Lower leg skin (tissue), 4 donors: ENCODE measurements at regions not wholly inside any gene's neighbourhood (a gene's known extent, or its start where the extent isn't known, plus 50 kb on each side); places are given as distances from the start of the nearest gene placed in this dataset.

Experiments used
- DNase-seq, 2 donors: peaks; one replicate each; pipeline ENCODE4 v3.0.0-alpha.2; 2019; ENCODE audit warnings: low spot score in 2 of 2
- H3K4me3 ChIP-seq: fragments of 200-600 bp; sonication (generic); 2 replicates; pipeline ENCODE4 v1.5.1; 2017; ENCODE audit warnings: mild to moderate bottlenecking, low read depth; ENCODE audit not compliant: poor library complexity, severe bottlenecking
- POLR2A ChIP-seq, 2 donors: fragments of 450-650 bp; IDR thresholded peaks; one replicate each; pipeline ENCODE4 v1.6.1; 2016 to 2017; ENCODE audit warnings: antibody characterized with exemption in 2 of 2, mild to moderate bottlenecking in 1 of 2, moderate library complexity in 1 of 2
- WGBS, 2 donors: methylation state at CpG; one replicate each; pipeline ENCODE4 v1.1.5; 2018; 5-methylcytosine and 5-hydroxymethylcytosine counted together
- intact Hi-C: fragments of 100-400 bp; cut with DNase I; formaldehyde crosslinking; loops from one replicate; pipeline ENCODE4 v1.15.0; 2023; ENCODE audit warnings: low total_unique reads
- TF ChIP-seq, protein P1 (sequence below), 3 donors: fragments of 450-650 bp; IDR thresholded peaks; one replicate each; pipeline ENCODE4 v1.5.1; 2016; ENCODE audit warnings: antibody characterized with exemption in 3 of 3, mild to moderate bottlenecking in 3 of 3, moderate library complexity in 2 of 3

DNA sequence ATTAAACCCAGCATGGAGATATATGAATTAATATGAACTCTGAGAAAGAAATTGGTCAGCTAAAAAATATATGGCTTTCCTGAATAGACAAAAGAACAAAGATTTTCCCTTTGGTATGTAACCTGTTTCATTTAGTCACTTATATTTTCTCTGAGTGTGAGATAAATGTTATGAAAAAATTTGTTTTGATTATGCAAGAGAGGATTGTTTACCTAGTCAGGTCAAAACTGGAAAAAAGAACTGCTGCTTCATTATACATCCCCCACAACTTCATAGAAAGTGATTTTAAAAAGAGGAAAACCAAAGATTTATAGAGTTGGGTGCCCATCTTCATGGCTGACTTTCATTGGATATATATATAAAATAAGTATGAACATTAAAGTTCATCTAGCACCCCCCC is 242.2 kb upstream of the FN1 start:
- H3K4me3 ChIP-seq, result no peak overlapping the region
- intact Hi-C loops, result no loop called here
- DNase-seq, result no peak
- no peak for TF ChIP-seq POLR2A (IDR thresholded peaks at IDR 0.05)
- TF ChIP-seq, protein P1, sequence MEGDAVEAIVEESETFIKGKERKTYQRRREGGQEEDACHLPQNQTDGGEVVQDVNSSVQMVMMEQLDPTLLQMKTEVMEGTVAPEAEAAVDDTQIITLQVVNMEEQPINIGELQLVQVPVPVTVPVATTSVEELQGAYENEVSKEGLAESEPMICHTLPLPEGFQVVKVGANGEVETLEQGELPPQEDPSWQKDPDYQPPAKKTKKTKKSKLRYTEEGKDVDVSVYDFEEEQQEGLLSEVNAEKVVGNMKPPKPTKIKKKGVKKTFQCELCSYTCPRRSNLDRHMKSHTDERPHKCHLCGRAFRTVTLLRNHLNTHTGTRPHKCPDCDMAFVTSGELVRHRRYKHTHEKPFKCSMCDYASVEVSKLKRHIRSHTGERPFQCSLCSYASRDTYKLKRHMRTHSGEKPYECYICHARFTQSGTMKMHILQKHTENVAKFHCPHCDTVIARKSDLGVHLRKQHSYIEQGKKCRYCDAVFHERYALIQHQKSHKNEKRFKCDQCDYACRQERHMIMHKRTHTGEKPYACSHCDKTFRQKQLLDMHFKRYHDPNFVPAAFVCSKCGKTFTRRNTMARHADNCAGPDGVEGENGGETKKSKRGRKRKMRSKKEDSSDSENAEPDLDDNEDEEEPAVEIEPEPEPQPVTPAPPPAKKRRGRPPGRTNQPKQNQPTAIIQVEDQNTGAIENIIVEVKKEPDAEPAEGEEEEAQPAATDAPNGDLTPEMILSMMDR (IDR thresholded peaks at IDR 0.05), result no peak

- H3K4me3 ChIP-seq, result no peak overlapping the region
- intact Hi-C loops, result no loop called here
- TF ChIP-seq, protein P1 (IDR thresholded peaks at IDR 0.05), result no peak
- TF ChIP-seq POLR2A (IDR thresholded peaks at IDR 0.05), result no peak
- DNase-seq, result no peak
- WGBS, 2 donors, result 46 to 65% methylated on average over 2 of the region's 2 CpGs
Measured at GRCh38 chr2:215677481-215677880, 241.6 kb upstream of the FN1 start.

DNA sequence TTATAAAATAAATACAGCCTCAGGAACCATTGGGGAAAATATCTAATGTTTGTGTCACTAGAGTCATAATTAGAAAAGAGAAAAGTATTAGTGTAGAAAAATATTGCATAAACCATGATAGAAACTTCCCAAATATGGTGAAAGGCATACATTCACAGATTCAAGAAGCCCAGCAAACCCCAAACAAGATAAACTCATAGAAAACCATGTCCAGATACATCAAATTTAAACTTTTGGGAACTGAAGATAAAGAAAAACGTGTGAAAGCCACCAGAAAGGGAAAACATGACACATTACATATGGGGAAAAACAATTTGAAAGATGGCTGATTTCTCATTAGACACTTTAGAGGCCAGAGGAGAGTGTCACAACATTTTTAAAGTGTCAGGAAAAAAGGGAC is 236.5 kb upstream of the FN1 start:
- intact Hi-C loops, result no loop called here
- DNase-seq, result no peak
- no peak overlapping the region for H3K4me3 ChIP-seq
- 52 to 64% methylated on average over 1 of the region's 1 CpG for WGBS, 2 donors
- TF ChIP-seq, protein P1 (IDR thresholded peaks at IDR 0.05), result no peak
- no peak for TF ChIP-seq POLR2A (IDR thresholded peaks at IDR 0.05)

GRCh38 chr2:215671691-215672090 is 235.8 kb upstream of the FN1 start:
- 77 to 88% methylated on average over 6 of the region's 6 CpGs for WGBS, 2 donors
- no peak overlapping the region for H3K4me3 ChIP-seq
- no peak for DNase-seq
- TF ChIP-seq, protein P1 (IDR thresholded peaks at IDR 0.05), result no peak
- no peak for TF ChIP-seq POLR2A (IDR thresholded peaks at IDR 0.05)
- intact Hi-C loops, result no loop called here

DNA sequence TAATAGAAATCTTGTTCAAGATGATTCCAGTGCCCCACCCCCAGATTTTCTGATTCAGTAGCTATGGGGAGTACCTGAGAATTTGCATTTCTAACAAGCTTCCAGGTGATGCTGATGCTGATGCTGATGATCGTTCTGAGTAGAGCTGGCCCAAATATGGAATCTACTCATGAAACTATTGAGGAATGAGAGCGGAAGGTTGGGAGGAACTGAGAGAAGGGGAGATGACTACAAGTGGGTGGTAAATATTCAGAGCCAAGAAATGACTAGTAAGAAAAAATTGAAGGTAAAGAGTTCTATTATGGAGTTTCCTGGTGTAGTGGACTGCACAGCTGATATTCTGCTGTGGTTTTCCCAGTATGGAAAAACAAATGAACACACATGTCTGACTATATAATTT is 235.4 kb upstream of the FN1 start:
- H3K4me3 ChIP-seq, result no peak overlapping the region
- DNase-seq, result no peak
- intact Hi-C loops, result no loop called here
- TF ChIP-seq, protein P1 (IDR thresholded peaks at IDR 0.05), result no peak
- no peak for TF ChIP-seq POLR2A (IDR thresholded peaks at IDR 0.05)
- 90 to 94% methylated on average over 2 of the region's 2 CpGs for WGBS, 2 donors

- WGBS, 2 donors, result 85 to 88% methylated on average over 4 of the region's 4 CpGs
- TF ChIP-seq, protein P1 (IDR thresholded peaks at IDR 0.05), result no peak
- no peak for TF ChIP-seq POLR2A (IDR thresholded peaks at IDR 0.05)
- intact Hi-C loops, result no loop called here
- no peak overlapping the region for H3K4me3 ChIP-seq
- DNase-seq, result no peak
Measured at GRCh38 chr2:215670396-215670795, 234.5 kb upstream of the FN1 start.
